Transverse colon (tissue), 3 donors: ENCODE measurements at regions not wholly inside any gene's neighbourhood (a gene's known extent, or its start where the extent isn't known, plus 50 kb on each side); places are given as distances from the start of the nearest gene placed in this dataset.
"Not testable (repeated sequence)": the region's sequence is repeated elsewhere in the genome, so short reads cannot be mapped to it uniquely, and the experiment has no call there.

Source experiments
- POLR2A ChIP-seq: fragments of 450-650 bp; IDR thresholded peaks from one replicate; pipeline ENCODE4 v1.6.1; 2016; ENCODE audit warnings: antibody characterized with exemption, mild to moderate bottlenecking, moderate library complexity
- TF ChIP-seq, protein P1 (sequence below), 5 experiments: fragments of 200-600 bp in 3 of 5; fragments of 450-650 bp in 2 of 5; sonication (generic) in 3 of 5; IDR thresholded peaks; 1 replicate in 2 of 5; 2 replicates in 3 of 5; pipeline ENCODE4 v1.5.1; 2016 to 2017; ENCODE audit warnings: antibody characterized with exemption in 5 of 5, inconsistent platforms in 3 of 5, mild to moderate bottlenecking in 2 of 5, moderate library complexity in 1 of 5

DNA sequence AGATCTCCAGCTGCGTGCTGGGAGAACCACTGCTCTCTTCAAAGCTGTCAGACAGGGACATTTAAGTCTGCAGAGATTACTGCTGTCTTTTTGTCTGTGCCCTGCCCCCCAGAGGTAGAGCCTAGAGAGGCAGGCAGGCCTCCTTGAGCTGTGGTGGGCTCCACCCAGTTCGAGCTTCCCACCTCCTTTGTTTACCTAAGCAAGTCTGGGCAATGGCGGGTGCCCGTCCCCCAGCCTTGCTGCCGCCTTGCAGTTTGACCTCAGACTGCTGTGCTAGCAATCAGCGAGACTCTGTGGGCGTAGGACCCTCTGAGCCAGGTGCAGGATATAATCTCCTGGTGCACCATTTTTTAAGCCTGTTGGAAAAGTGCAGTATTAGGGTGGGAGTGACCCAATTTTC lies 128.6 kb downstream of the ACTR3 start:
- TF ChIP-seq POLR2A, result not testable (repeated sequence)
- TF ChIP-seq, protein P1, sequence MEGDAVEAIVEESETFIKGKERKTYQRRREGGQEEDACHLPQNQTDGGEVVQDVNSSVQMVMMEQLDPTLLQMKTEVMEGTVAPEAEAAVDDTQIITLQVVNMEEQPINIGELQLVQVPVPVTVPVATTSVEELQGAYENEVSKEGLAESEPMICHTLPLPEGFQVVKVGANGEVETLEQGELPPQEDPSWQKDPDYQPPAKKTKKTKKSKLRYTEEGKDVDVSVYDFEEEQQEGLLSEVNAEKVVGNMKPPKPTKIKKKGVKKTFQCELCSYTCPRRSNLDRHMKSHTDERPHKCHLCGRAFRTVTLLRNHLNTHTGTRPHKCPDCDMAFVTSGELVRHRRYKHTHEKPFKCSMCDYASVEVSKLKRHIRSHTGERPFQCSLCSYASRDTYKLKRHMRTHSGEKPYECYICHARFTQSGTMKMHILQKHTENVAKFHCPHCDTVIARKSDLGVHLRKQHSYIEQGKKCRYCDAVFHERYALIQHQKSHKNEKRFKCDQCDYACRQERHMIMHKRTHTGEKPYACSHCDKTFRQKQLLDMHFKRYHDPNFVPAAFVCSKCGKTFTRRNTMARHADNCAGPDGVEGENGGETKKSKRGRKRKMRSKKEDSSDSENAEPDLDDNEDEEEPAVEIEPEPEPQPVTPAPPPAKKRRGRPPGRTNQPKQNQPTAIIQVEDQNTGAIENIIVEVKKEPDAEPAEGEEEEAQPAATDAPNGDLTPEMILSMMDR (IDR thresholded peaks at IDR 0.05), result not testable (repeated sequence)
